ENCODE measurements at regions not wholly inside any gene's neighbourhood (a gene's known extent, or its start where the extent isn't known, plus 50 kb on each side); places are given as distances from the start of the nearest gene placed in this dataset.
"Not testable (repeated sequence)": the region's sequence is repeated elsewhere in the genome, so short reads cannot be mapped to it uniquely, and the experiment has no call there.

GRCh38 chr6:155883741-155884140 is 428.1 kb upstream of the NOX3 start:
- peaks cover 0 to 8% of the 10 kb centered on the region in 2 donors for H3K36me3 Mint-ChIP-seq
- no peaks in the 10 kb centered on the region for H3K9me3 Mint-ChIP-seq
- H3K27ac Mint-ChIP-seq: peak overlapping the region in 2 of 6 donors; percentile 2 to 28
- no peaks in the 10 kb centered on the region for H3K27me3 Mint-ChIP-seq
- no peak for DNase-seq
- H3K4me1 Mint-ChIP-seq: peaks cover 12 to 28% (median 14%) of the 10 kb centered on the region in 3 donors
- ATAC-seq (ENCODE audit: low read depth in 2 of 2): no peak
- no peak overlapping the region for H3K4me3 Mint-ChIP-seq

GRCh38 chr6:155883334-155883731 is 427.7 kb upstream of the NOX3 start:
- H3K27me3 Mint-ChIP-seq: no peaks in the 10 kb centered on the region
- no peak overlapping the region for H3K4me3 Mint-ChIP-seq
- H3K9me3 Mint-ChIP-seq: no peaks in the 10 kb centered on the region
- peak overlapping the region in 2 of 6 donors; percentile 28 to 44 for H3K27ac Mint-ChIP-seq
- DNase-seq: no peak
- ATAC-seq (ENCODE audit: low read depth in 2 of 2): no peak
- peaks cover 12 to 28% (median 14%) of the 10 kb centered on the region in 3 donors for H3K4me1 Mint-ChIP-seq
- H3K36me3 Mint-ChIP-seq: peaks cover 0 to 8% of the 10 kb centered on the region in 2 donors

- peak overlapping the region in 2 of 8 donors; percentile 25 to 41 for H3K4me3 Mint-ChIP-seq
- H3K4me1 Mint-ChIP-seq: peaks cover 12 to 28% (median 14%) of the 10 kb centered on the region in 3 donors
- peak; percentile 30 for DNase-seq
- peaks cover 0 to 2% of the 10 kb centered on the region in 2 donors for H3K36me3 Mint-ChIP-seq
- H3K9me3 Mint-ChIP-seq: no peaks in the 10 kb centered on the region
- H3K27me3 Mint-ChIP-seq: no peaks in the 10 kb centered on the region
- ATAC-seq (ENCODE audit: low read depth in 2 of 2): peak; percentile 70 to 90
- H3K27ac Mint-ChIP-seq: peak overlapping the region in 5 of 6 donors; percentile 27 to 81 (median 44)
Observed at GRCh38 chr6:155882527-155883333, 427.1 kb upstream of the NOX3 start.

GRCh38 chr6:155881826-155882526 is 426.3 kb upstream of the NOX3 start:
- ATAC-seq (ENCODE audit: low read depth in 2 of 2): peak; percentile 18 to 20
- peak overlapping the region in 3 of 8 donors; percentile 2 to 41 (median 3) for H3K4me3 Mint-ChIP-seq

GRCh38 chr6:155880900-155881299 is 425.3 kb upstream of the NOX3 start:
- Mint-ChIP-seq H3K27me3 (no peaks in the 10 kb centered on the region), H3K4me1 (peaks cover 12 to 28% (median 14%) of the 10 kb centered on the region in 3 donors), H3K9me3 (no peaks in the 10 kb centered on the region), H3K36me3 (no peaks in the 10 kb centered on the region), H3K4me3 (no peak overlapping the region), H3K27ac (peak overlapping the region in 1 of 6 donors; percentile 59)
- DNase-seq (no peak), ATAC-seq (ENCODE audit: low read depth in 2 of 2) (no peak)

More at GRCh38 chr6:155881826-155882526, 426.3 kb upstream of the NOX3 start:
- Mint-ChIP-seq H3K9me3 (no peaks in the 10 kb centered on the region), H3K27ac (peak overlapping the region; percentile 44 to 85 (median 62)), H3K4me1 (peaks cover 12 to 28% (median 14%) of the 10 kb centered on the region in 3 donors), H3K27me3 (no peaks in the 10 kb centered on the region), H3K36me3 (no peaks in the 10 kb centered on the region)
- no peak for DNase-seq

GRCh38 chr6:155872961-155873360 is 417.3 kb upstream of the NOX3 start:
- no peak overlapping the region for H3K4me3 Mint-ChIP-seq
- no peak for DNase-seq
- H3K4me1 Mint-ChIP-seq: peaks cover 5 to 7% (median 5%) of the 10 kb centered on the region in 3 donors
- no peak for ATAC-seq (ENCODE audit: low read depth in 2 of 2)
- no peaks in the 10 kb centered on the region for H3K27me3 Mint-ChIP-seq
- peak overlapping the region in 3 of 6 donors; percentile 33 to 86 (median 78) for H3K27ac Mint-ChIP-seq
- H3K36me3 Mint-ChIP-seq: peaks cover 0 to 4% of the 10 kb centered on the region in 2 donors
- peaks cover 0 to 5% (median 0%) of the 10 kb centered on the region in 7 donors for H3K9me3 Mint-ChIP-seq

GRCh38 chr6:155867682-155868081 is 412.0 kb upstream of the NOX3 start:
- ATAC-seq (ENCODE audit: low read depth in 2 of 2): no peak
- no peak overlapping the region for H3K4me3 Mint-ChIP-seq
- H3K36me3 Mint-ChIP-seq: peaks cover 0 to 9% of the 10 kb centered on the region in 2 donors

GRCh38 chr6:155866676-155867390 is 411.2 kb upstream of the NOX3 start:
- peaks cover 2 to 11% (median 10%) of the 10 kb centered on the region in 7 donors for H3K9me3 Mint-ChIP-seq
- ATAC-seq (ENCODE audit: low read depth in 2 of 2); DNase-seq; H3K4me3 Mint-ChIP-seq; H3K27me3 Mint-ChIP-seq; H3K4me1 Mint-ChIP-seq; H3K27ac Mint-ChIP-seq; H3K36me3 Mint-ChIP-seq: not testable (repeated sequence)

More at GRCh38 chr6:155867682-155868081, 412.0 kb upstream of the NOX3 start:
- peaks cover 0 to 11% (median 6%) of the 10 kb centered on the region in 7 donors for H3K9me3 Mint-ChIP-seq
- no peak for DNase-seq
- peaks cover 0 to under 1% (median 0%) of the 10 kb centered on the region in 3 donors for H3K4me1 Mint-ChIP-seq
- no peak overlapping the region for H3K27ac Mint-ChIP-seq
- no peaks in the 10 kb centered on the region for H3K27me3 Mint-ChIP-seq

GRCh38 chr6:155861821-155862220 is 406.2 kb upstream of the NOX3 start:
- Mint-ChIP-seq H3K27me3 (no peaks in the 10 kb centered on the region), H3K9me3 (peaks cover 11 to 49% (median 32%) of the 10 kb centered on the region in 7 donors), H3K4me3 (no peak overlapping the region), H3K4me1 (no peaks in the 10 kb centered on the region), H3K36me3 (peaks cover 16 to 18% of the 10 kb centered on the region in 2 donors), H3K27ac (no peak overlapping the region)
- DNase-seq: no peak
- no peak for ATAC-seq (ENCODE audit: low read depth in 2 of 2)

GRCh38 chr6:155858906-155859305 is 403.3 kb upstream of the NOX3 start:
- H3K36me3 Mint-ChIP-seq: peaks cover 11 to 18% of the 10 kb centered on the region in 2 donors
- ATAC-seq (ENCODE audit: low read depth in 2 of 2); H3K27me3 Mint-ChIP-seq; H3K4me3 Mint-ChIP-seq; DNase-seq; H3K27ac Mint-ChIP-seq: not testable (repeated sequence)
- H3K4me1 Mint-ChIP-seq: peaks cover 8 to 14% (median 11%) of the 10 kb centered on the region in 3 donors
- H3K9me3 Mint-ChIP-seq: peaks cover 12 to 49% (median 32%) of the 10 kb centered on the region in 7 donors

GRCh38 chr6:155854787-155855186 is 399.1 kb upstream of the NOX3 start:
- Mint-ChIP-seq H3K4me3 (peak overlapping the region in 3 of 8 donors; percentile 30 to 72 (median 63)), H3K27ac (no peak overlapping the region), H3K36me3 (peaks cover 6 to 10% of the 10 kb centered on the region in 2 donors), H3K4me1 (peaks cover 8 to 19% (median 19%) of the 10 kb centered on the region in 3 donors), H3K27me3 (no peaks in the 10 kb centered on the region), H3K9me3 (peaks cover 6 to 18% (median 14%) of the 10 kb centered on the region in 7 donors)
- DNase-seq (no peak), ATAC-seq (ENCODE audit: low read depth in 2 of 2) (no peak)

- Mint-ChIP-seq H3K36me3 (peaks cover 0 to under 1% of the 10 kb centered on the region in 2 donors), H3K4me1 (peaks cover 8 to 19% (median 19%) of the 10 kb centered on the region in 3 donors), H3K27ac (no peak overlapping the region), H3K4me3 (no peak overlapping the region), H3K27me3 (no peaks in the 10 kb centered on the region), H3K9me3 (peaks cover 0 to 5% (median under 1%) of the 10 kb centered on the region in 7 donors)
- DNase-seq (no peak), ATAC-seq (ENCODE audit: low read depth in 2 of 2) (no peak)
Observed at GRCh38 chr6:155853011-155853410, 397.4 kb upstream of the NOX3 start.

GRCh38 chr6:155850408-155850841 is 394.8 kb upstream of the NOX3 start:
- Mint-ChIP-seq H3K9me3 (peaks cover 4 to 14% (median 8%) of the 10 kb centered on the region in 7 donors), H3K27ac (peak overlapping the region in 1 of 6 donors; percentile 86), H3K27me3 (no peaks in the 10 kb centered on the region), H3K4me3 (no peak overlapping the region), H3K4me1 (peaks cover 8 to 17% (median 15%) of the 10 kb centered on the region in 3 donors), H3K36me3 (peaks cover 0 to 12% of the 10 kb centered on the region in 2 donors)
- ATAC-seq (ENCODE audit: low read depth in 2 of 2) (no peak), DNase-seq (no peak)

All from naive B cell (primary cell).